K562 (cell line): ENCODE measurements at regions not wholly inside any gene's neighbourhood (a gene's known extent, or its start where the extent isn't known, plus 50 kb on each side); places are given as distances from the start of the nearest gene placed in this dataset.
A peak's percentile ranks its signal among the peaks of the same experiment; 100 is the strongest.

Experiments
- CHD7 ChIP-seq: fragments of 200-600 bp; sonication (generic); IDR thresholded peaks from one replicate; pipeline ENCODE4 v1.6.1; 2012; ENCODE audit warnings: mild to moderate bottlenecking, low read depth, low read length, inconsistent platforms
- EHMT2 ChIP-seq: fragments of 450-650 bp; IDR thresholded peaks from 2 replicates; pipeline ENCODE4 v1.6.1; 2018; ENCODE audit warnings: antibody characterized with exemption
- ELF1 ChIP-seq: fragments of 200-800 bp; sonication (Bioruptor generic); IDR thresholded peaks from 2 replicates; pipeline ENCODE4 v1.6.1; 2016; ENCODE audit warnings: missing genetic modification characterization, missing compliant biosample characterization
- FOXK2 ChIP-seq, 2 experiments: fragments of 450-650 bp; IDR thresholded peaks in 1 of 2; conservative IDR thresholded peaks in 1 of 2; 2 replicates each; pipeline ENCODE4 v1.6.1; 2016; ENCODE audit warnings: low read depth in 2 of 2, mild to moderate bottlenecking in 1 of 2
- HBP1 ChIP-seq: fragments of 450-650 bp; formaldehyde crosslinking; IDR thresholded peaks from 2 replicates; pipeline ENCODE4 v1.4.0; 2022; ENCODE audit warnings: missing genetic modification characterization
- ZSCAN32 ChIP-seq: fragments of 450-650 bp; formaldehyde crosslinking; IDR thresholded peaks from 2 replicates; pipeline ENCODE4 v1.4.0; 2020; ENCODE audit warnings: mild to moderate bottlenecking, moderate library complexity

- TF ChIP-seq HBP1 (CRISPR knock-in tag) (no peak), CHD7 (no peak), FOXK2 (conservative IDR thresholded peaks at IDR 0.05 in 1 of 2, IDR thresholded peaks at IDR 0.05 in 1 of 2; ENCODE audit: low read depth in 2 of 2) (no peak), ZSCAN32 (CRISPR knock-in tag) (no peak), EHMT2 (0 out of 2 replicates have a peak, but pooled peaks have one; percentile 28), ELF1 (tag) (0 out of 2 replicates have a peak, but pooled peaks have one; percentile 27)
Measured at GRCh38 chr3:31472479-31473390, 60.0 kb upstream of the STT3B start (continued).
